Sigmoid colon (tissue), 4 donors: ENCODE measurements at regions not wholly inside any gene's neighbourhood (a gene's known extent, or its start where the extent isn't known, plus 50 kb on each side); places are given as distances from the start of the nearest gene placed in this dataset.

Experiments used
- CTCF ChIP-seq, 4 experiments: fragments of 450-650 bp in 3 of 4; fragments of 200-600 bp in 1 of 4; IDR thresholded peaks; one replicate each; pipeline ENCODE4 v1.5.1; 2016 to 2019; ENCODE audit warnings: antibody characterized with exemption in 4 of 4, mild to moderate bottlenecking in 3 of 4, moderate library complexity in 2 of 4
- POLR2A ChIP-seq, 2 donors: fragments of 450-650 bp; IDR thresholded peaks; one replicate each; pipeline ENCODE4 v1.6.1; 2016; ENCODE audit warnings: antibody characterized with exemption in 2 of 2, mild to moderate bottlenecking in 2 of 2, moderate library complexity in 2 of 2
- POLR2AphosphoS5 ChIP-seq, 4 donors: sonication (generic); formaldehyde crosslinking; IDR thresholded peaks; one replicate each; pipeline ENCODE4 v1.6.1; 2017; ENCODE audit warnings: antibody characterized with exemption in 4 of 4

GRCh38 chr10:20976891-20977290, 79.8 kb upstream of the NEBL start:
- TF ChIP-seq CTCF (IDR thresholded peaks at IDR 0.05) (no peak), POLR2A (IDR thresholded peaks at IDR 0.05) (no peak), POLR2AphosphoS5 (IDR thresholded peaks at IDR 0.05) (no peak)
